PC-9 (cell line): ENCODE measurements at regions not wholly inside any gene's neighbourhood (a gene's known extent, or its start where the extent isn't known, plus 50 kb on each side); places are given as distances from the start of the nearest gene placed in this dataset.

Source experiments
- EZH2 ChIP-seq: fragments of 200-600 bp; sonication (generic); IDR thresholded peaks from 2 replicates; pipeline ENCODE4 v1.8.0; 2017; ENCODE audit warnings: antibody characterized with exemption, low read depth
- TF ChIP-seq, protein P1 (sequence below): fragments of 200-600 bp; sonication (generic); conservative IDR thresholded peaks from 2 replicates; pipeline ENCODE4 v1.6.1; 2017; ENCODE audit warnings: mixed run types, antibody characterized with exemption, mild to moderate bottlenecking, moderate library complexity

DNA sequence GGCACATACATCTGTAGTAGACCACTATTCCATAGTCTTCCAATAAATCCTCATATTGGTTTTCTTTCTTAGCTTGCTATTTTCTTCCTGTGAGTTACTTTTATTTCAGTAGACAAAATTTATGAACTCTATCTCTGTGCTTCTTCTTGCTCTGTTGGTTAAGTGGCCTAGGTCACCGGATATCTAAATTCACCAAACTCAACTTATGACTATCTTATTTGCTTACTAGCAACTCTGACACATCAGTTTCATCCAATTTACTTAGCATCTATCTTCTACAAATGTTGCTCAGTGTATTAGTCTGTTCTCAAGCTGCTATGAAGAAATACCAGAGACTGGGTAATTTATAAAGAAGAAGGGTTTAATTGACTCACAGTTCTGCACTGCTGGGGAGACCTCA is 432.5 kb upstream of the FSIP2 start:
- no peak for TF ChIP-seq EZH2
- TF ChIP-seq, protein P1, sequence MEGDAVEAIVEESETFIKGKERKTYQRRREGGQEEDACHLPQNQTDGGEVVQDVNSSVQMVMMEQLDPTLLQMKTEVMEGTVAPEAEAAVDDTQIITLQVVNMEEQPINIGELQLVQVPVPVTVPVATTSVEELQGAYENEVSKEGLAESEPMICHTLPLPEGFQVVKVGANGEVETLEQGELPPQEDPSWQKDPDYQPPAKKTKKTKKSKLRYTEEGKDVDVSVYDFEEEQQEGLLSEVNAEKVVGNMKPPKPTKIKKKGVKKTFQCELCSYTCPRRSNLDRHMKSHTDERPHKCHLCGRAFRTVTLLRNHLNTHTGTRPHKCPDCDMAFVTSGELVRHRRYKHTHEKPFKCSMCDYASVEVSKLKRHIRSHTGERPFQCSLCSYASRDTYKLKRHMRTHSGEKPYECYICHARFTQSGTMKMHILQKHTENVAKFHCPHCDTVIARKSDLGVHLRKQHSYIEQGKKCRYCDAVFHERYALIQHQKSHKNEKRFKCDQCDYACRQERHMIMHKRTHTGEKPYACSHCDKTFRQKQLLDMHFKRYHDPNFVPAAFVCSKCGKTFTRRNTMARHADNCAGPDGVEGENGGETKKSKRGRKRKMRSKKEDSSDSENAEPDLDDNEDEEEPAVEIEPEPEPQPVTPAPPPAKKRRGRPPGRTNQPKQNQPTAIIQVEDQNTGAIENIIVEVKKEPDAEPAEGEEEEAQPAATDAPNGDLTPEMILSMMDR, result no peak
